ENCODE measurements at regions not wholly inside any gene's neighbourhood (a gene's known extent, or its start where the extent isn't known, plus 50 kb on each side); places are given as distances from the start of the nearest gene placed in this dataset.

- no peak for DNase-seq
Observed at GRCh38 chr15:29945943-29946596, 123.8 kb upstream of the TJP1 start.

- DNase-seq, result no peak
Observed at GRCh38 chr15:29944925-29945324, 122.7 kb upstream of the TJP1 start.

GRCh38 chr15:29942548-29942947 lies 120.3 kb upstream of the TJP1 start:
- DNase-seq, result no peak

GRCh38 chr15:29942143-29942542 lies 119.9 kb upstream of the TJP1 start:
- DNase-seq, result no peak

GRCh38 chr15:29939404-29939803 lies 117.1 kb upstream of the TJP1 start:
- no peak for DNase-seq

- DNase-seq, result no peak
Observed at GRCh38 chr15:29938361-29939335, 116.4 kb upstream of the TJP1 start.

- no peak for DNase-seq
Observed at GRCh38 chr15:29937956-29938355, 115.7 kb upstream of the TJP1 start.

- DNase-seq, result no peak
Observed at GRCh38 chr15:29936353-29937049, 114.2 kb upstream of the TJP1 start.

GRCh38 chr15:29935296-29936004 lies 113.2 kb upstream of the TJP1 start:
- no peak for DNase-seq

GRCh38 chr15:29934251-29934650 lies 112.0 kb upstream of the TJP1 start:
- no peak for DNase-seq

- no peak for DNase-seq
Observed at GRCh38 chr15:29933042-29933803, 111.0 kb upstream of the TJP1 start.

- DNase-seq, result no peak
Observed at GRCh38 chr15:29926083-29926388, 103.8 kb upstream of the TJP1 start.

- DNase-seq, result peak; percentile 34
Observed at GRCh38 chr15:29925227-29926082, 103.2 kb upstream of the TJP1 start.

GRCh38 chr15:29924750-29925149 lies 102.5 kb upstream of the TJP1 start:
- DNase-seq, result no peak

GRCh38 chr15:29922191-29922590 lies 99.9 kb upstream of the TJP1 start:
- DNase-seq, result no peak

- no peak for DNase-seq
Observed at GRCh38 chr15:29921130-29921601, 98.9 kb upstream of the TJP1 start.

GRCh38 chr15:29920515-29920914 lies 98.2 kb upstream of the TJP1 start:
- no peak for DNase-seq

GRCh38 chr15:29919380-29919881 lies 97.2 kb upstream of the TJP1 start:
- DNase-seq, result no peak

GRCh38 chr15:29917600-29918597 lies 95.6 kb upstream of the TJP1 start:
- no peak for DNase-seq

GRCh38 chr15:29914511-29914926 lies 92.3 kb upstream of the TJP1 start:
- no peak for DNase-seq

Data from activated CD4-positive, alpha-beta T cell treated with anti-CD3 and anti-CD28 coated beads, Interleukin-2, amount 50 U/mL, for 16 hours (primary cell).